Activated naive CD4-positive, alpha-beta T cell treated with anti-CD3 and anti-CD28 coated beads, Interleukin-2, amount 50 U/mL, for 72 hours (primary cell): ENCODE measurements at regions not wholly inside any gene's neighbourhood (a gene's known extent, or its start where the extent isn't known, plus 50 kb on each side); places are given as distances from the start of the nearest gene placed in this dataset.
A peak's percentile ranks its signal among the peaks of the same experiment; 100 is the strongest.
"Not testable (repeated sequence)": the region's sequence is repeated elsewhere in the genome, so short reads cannot be mapped to it uniquely, and the experiment has no call there.

Experiments used
- ATAC-seq, 2 donors: fragments of 150-1000 bp; cut with Tn5 transposase; 2 replicates each; pipeline ENCODE4 v1.10.0; 2021; ENCODE audit warnings: mild to moderate bottlenecking in 2 of 2, moderate library complexity in 2 of 2
- DNase-seq, 2 donors: peaks; one replicate each; pipeline ENCODE4 v3.0.0; 2021 to 2022; ENCODE audit warnings: low spot score in 2 of 2
- H3K27ac Mint-ChIP-seq, 2 donors: one replicate each; pipeline ENCODE4 v1.8.0; 2022; ENCODE audit warnings: mild to moderate bottlenecking in 2 of 2, mixed read lengths in 2 of 2
- H3K36me3 Mint-ChIP-seq, 2 donors: one replicate each; pipeline ENCODE4 v1.8.0; 2022; ENCODE audit warnings: mixed read lengths in 2 of 2
- H3K9me3 Mint-ChIP-seq, 2 donors: one replicate each; pipeline ENCODE4 v1.8.0; 2022; ENCODE audit warnings: mixed read lengths in 2 of 2

DNA sequence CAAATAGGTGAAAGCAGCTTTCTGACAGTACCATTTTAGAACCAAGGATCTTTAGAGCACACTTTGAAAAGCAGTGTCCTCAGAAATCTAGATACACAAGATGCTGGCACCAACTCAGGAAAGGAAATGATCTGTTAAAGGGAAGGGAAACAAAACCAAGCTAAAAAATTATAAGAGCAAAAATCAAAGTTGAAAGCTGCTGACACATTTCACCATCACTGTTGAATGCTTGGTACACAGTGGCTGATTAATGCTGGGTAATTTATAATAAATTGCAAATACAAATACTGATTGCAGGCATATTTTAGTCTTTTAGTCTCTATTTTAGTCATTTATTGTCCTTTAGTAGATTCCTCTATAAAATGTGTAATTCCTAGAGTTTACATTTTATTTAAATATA lies 1540.1 kb upstream of the PCDH10 start:
- peaks cover 5 to 9% of the 10 kb centered on the region in 2 donors for H3K9me3 Mint-ChIP-seq
- DNase-seq = no peak
- H3K36me3 Mint-ChIP-seq = no peaks in the 10 kb centered on the region
- no peak overlapping the region for H3K27ac Mint-ChIP-seq
- ATAC-seq = no peak

- H3K36me3 Mint-ChIP-seq, DNase-seq, H3K27ac Mint-ChIP-seq, H3K9me3 Mint-ChIP-seq, ATAC-seq: not testable (repeated sequence)
Observed at GRCh38 chr4:131610517-131610916, 1538.6 kb upstream of the PCDH10 start.

DNA sequence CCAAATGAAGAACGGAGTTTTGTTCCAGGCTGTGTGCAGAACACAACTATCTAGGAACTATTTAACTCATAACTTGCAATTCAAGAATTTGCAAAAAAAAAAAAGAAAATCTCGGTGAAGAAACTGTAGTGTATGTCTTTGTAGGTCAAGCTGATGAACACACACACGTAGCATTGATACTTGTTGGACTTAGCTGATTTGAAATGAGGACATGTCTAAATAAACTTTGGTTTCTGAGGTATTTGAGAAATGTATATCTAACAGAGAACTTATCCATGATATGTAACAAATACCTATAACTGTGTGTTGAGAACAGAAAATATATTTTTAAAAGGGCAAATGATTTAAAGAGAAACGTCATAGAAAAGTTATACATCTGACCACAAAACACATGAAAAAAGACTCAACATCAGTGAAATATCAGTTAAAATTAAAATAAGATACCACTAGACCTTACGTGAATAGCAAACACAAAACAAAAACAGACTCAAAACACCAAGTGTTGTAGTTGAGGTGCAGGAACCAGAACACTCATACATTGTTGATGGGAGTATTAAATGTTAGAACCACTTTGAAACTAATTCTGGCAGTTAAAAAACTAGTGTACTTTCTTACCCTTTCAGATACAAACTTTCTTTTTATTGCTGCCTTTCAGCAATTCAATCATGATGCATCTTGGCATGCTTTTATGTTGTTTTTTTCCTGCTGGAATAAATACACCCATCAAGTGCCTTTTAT lies 1535.8 kb upstream of the PCDH10 start:
- no peak overlapping the region for H3K27ac Mint-ChIP-seq
- DNase-seq (no peak), ATAC-seq (no peak)
- H3K36me3 Mint-ChIP-seq = no peaks in the 10 kb centered on the region
- peaks cover 5% of the 10 kb centered on the region in 2 donors for H3K9me3 Mint-ChIP-seq

GRCh38 chr4:131613824-131614216 lies 1535.3 kb upstream of the PCDH10 start:
- DNase-seq = no peak
- no peak overlapping the region for H3K27ac Mint-ChIP-seq
- no peak for ATAC-seq
- no peaks in the 10 kb centered on the region for H3K36me3 Mint-ChIP-seq
- peaks cover 5% of the 10 kb centered on the region in 2 donors for H3K9me3 Mint-ChIP-seq

DNA sequence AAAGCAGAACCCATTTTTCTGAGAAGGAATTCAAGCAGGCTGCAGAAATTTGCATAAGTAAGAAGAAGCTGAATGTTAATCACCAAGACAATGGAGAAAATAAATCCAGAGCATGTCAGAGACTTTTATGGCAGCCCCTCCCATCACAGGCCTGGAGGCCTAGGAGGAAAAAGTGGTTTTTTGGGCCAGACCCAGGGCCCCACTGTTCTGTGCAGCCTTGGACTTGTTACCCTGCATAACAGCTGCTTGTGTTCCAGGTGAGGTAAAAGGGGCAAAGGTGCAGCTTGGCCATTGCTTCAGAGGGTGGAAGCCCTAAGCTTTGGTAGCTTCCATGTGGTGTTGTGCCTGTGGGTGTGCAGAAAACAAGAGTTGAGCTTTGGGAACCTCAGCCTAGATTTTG lies 1516.2 kb upstream of the PCDH10 start:
- no peak for ATAC-seq
- DNase-seq = no peak
- Mint-ChIP-seq H3K27ac (no peak overlapping the region), H3K36me3 (peaks cover 0 to 12% of the 10 kb centered on the region in 2 donors), H3K9me3 (peaks cover 16 to 21% of the 10 kb centered on the region in 2 donors)

GRCh38 chr4:131635191-131635590 lies 1513.9 kb upstream of the PCDH10 start:
- Mint-ChIP-seq H3K27ac (no peak overlapping the region), H3K36me3 (peaks cover 0 to 13% of the 10 kb centered on the region in 2 donors), H3K9me3 (peaks cover 22 to 34% of the 10 kb centered on the region in 2 donors)
- DNase-seq (no peak), ATAC-seq (no peak)

DNA sequence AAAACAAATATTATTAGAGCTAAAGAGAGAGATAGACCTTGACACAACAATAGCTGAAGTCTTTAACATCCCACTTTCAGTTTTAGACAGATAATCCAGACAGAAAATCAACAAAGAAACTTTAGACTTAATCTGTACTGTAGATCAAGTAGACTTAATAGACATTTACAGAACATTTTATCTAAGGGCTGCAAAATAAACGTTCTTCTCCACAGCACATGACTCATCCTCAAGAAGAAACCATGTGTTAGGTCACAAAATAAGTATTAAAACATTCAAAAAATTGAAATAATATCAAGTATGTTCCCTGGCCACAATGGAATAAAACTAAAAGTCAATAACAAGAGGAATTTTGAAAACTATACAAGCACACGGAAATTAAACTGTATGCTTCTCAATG lies 1510.3 kb upstream of the PCDH10 start:
- no peak for ATAC-seq
- peaks cover 0 to 13% of the 10 kb centered on the region in 2 donors for H3K36me3 Mint-ChIP-seq
- peaks cover 30 to 37% of the 10 kb centered on the region in 2 donors for H3K9me3 Mint-ChIP-seq
- DNase-seq = no peak
- H3K27ac Mint-ChIP-seq = no peak overlapping the region

DNA sequence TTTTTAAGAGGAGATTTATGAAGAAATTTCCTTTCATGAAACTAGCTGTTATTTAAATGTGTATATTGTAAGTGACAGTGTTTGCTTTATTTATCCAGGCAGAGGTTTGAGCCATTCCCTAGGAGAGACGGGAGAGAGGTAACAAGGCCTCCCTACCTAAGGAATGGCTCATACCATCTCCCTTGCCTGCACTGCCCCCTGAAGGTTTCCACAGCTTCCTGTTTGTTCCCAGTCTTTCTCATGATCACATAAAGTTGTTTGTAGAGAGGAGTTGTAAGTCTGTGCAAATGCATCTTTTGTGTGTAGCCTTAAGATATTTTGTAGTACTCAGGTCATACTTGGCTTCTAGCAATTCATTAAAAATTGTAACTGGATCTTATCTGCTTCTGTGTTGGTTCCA lies 1504.5 kb upstream of the PCDH10 start:
- ATAC-seq (no peak), DNase-seq (no peak)
- H3K36me3 Mint-ChIP-seq = no peaks in the 10 kb centered on the region
- peaks cover 8 to 13% of the 10 kb centered on the region in 2 donors for H3K9me3 Mint-ChIP-seq
- H3K27ac Mint-ChIP-seq = no peak overlapping the region

DNA sequence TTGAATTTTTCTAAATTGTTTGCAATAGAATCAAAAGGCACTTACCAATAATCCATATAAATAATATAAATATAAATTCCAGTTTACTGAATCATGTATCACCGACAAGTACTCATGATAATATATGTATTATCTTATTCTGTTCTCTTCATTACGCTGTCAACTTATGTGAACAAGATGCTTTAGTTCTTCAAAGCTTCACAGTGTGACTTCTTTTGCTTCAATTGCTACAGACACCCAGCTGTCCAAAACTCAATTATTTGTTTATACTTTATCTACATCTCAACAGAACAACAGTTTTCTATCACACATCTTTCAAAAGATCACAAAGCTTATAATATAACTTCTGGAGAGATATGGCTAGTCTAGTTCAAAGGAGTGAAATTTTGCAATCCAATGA lies 1499.9 kb upstream of the PCDH10 start:
- ATAC-seq (no peak), DNase-seq (no peak)
- no peaks in the 10 kb centered on the region for H3K36me3 Mint-ChIP-seq
- peaks cover 6 to 10% of the 10 kb centered on the region in 2 donors for H3K9me3 Mint-ChIP-seq
- H3K27ac Mint-ChIP-seq = no peak overlapping the region

DNA sequence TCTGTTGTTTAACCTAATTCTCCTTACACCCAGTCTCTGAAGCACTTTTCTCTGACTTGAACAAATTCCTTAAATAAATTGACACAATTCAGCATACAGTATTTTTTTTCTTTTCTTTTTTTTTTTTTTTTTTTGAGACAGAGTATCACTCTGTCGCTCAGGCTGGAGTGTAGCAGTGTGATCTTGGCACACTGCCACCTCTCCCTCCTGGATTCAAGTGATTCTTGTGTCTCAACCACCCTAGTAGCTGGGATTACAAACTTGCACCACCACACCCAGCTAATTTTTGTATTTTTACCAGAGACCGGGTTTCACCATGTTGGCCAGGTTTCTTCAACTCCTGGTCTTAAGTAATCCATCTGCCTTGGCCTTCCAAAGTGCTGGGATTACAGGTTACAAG lies 1498.1 kb upstream of the PCDH10 start:
- Mint-ChIP-seq H3K36me3 (no peaks in the 10 kb centered on the region), H3K9me3 (peaks cover 5 to 6% of the 10 kb centered on the region in 2 donors), H3K27ac (no peak overlapping the region)
- ATAC-seq = no peak
- no peak for DNase-seq

DNA sequence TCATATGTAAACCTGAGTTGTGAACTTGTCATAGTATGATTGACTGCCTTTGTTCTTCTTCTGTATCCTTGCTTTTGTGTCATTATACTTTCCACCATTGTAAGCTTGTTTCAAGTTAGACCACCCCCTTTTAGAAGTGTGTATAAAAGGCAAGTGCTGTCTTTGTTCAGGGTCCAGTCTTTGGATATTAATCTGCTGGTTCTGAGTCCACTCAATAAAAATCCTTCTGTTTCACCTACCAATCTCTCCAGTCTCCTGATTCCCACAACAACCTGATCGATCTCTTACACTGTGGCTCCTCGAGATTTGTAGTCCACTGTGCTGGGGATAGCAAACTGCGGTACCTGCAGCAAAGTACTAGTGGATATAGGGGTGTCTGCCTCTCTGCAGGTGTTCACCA lies 1465.8 kb upstream of the PCDH10 start:
- H3K9me3 Mint-ChIP-seq = peaks cover 17 to 19% of the 10 kb centered on the region in 2 donors
- not testable (repeated sequence) for H3K27ac Mint-ChIP-seq, ATAC-seq, DNase-seq, H3K36me3 Mint-ChIP-seq

- no peak for ATAC-seq
- H3K27ac Mint-ChIP-seq = no peak overlapping the region
- DNase-seq = no peak
- peaks cover 0 to 6% of the 10 kb centered on the region in 2 donors for H3K36me3 Mint-ChIP-seq
- H3K9me3 Mint-ChIP-seq = peaks cover 9 to 13% of the 10 kb centered on the region in 2 donors
Observed at GRCh38 chr4:131721883-131722282, 1427.2 kb upstream of the PCDH10 start.

DNA sequence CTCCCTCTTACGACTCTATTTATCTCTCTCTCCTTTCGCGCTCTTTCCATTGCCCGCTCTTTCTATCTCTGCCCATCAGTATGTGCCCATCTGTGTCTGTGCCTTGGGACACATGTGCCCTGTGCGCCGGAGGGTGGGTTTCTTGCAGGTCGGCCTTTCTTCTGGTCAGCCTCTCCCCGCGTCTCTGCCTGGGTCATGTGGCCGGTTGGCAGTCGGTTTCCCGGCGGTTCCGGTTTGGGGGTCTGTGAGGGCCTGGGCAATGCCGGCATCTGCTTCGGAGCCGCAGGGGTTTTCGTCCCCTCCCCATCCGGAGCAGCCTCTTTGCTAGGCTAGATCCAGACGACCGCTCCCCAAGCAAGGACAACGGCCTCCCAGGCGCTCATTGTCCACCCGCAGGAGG lies 1426.0 kb upstream of the PCDH10 start:
- H3K9me3 Mint-ChIP-seq = peaks cover 9 to 13% of the 10 kb centered on the region in 2 donors
- H3K36me3 Mint-ChIP-seq, H3K27ac Mint-ChIP-seq, DNase-seq, ATAC-seq: not testable (repeated sequence)

DNA sequence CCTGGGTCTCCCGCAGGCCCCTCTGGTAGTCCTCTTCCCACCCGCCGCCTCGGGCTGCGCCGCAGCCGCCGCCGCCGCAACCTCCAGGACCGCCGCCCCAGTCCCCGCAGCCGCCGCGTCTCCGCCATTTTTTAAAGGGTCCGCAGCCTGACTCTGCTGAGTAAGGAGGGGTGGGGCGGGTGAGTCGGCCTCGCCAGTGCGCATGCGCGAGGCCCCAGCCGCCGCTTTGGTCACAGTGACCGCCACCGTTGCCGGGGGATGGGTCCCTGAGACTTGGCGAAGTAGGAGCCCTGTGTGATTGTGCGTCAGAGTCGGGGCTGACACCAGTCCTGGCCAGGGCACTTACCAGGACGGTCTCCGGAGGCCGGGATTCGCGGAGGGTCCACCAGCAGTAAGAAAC lies 1424.2 kb upstream of the PCDH10 start:
- not testable (repeated sequence) for H3K27ac Mint-ChIP-seq, H3K36me3 Mint-ChIP-seq, ATAC-seq
- peak in 1 of 2 donors; percentile 17 for DNase-seq
- peaks cover 9 to 13% of the 10 kb centered on the region in 2 donors for H3K9me3 Mint-ChIP-seq

- H3K36me3 Mint-ChIP-seq, H3K27ac Mint-ChIP-seq, ATAC-seq, DNase-seq: not testable (repeated sequence)
- H3K9me3 Mint-ChIP-seq = peaks cover 9 to 13% of the 10 kb centered on the region in 2 donors
Observed at GRCh38 chr4:131725521-131725920, 1423.6 kb upstream of the PCDH10 start.

GRCh38 chr4:131726940-131727339 lies 1422.2 kb upstream of the PCDH10 start:
- DNase-seq, H3K27ac Mint-ChIP-seq, ATAC-seq, H3K36me3 Mint-ChIP-seq: not testable (repeated sequence)
- peaks cover 9 to 13% of the 10 kb centered on the region in 2 donors for H3K9me3 Mint-ChIP-seq

DNA sequence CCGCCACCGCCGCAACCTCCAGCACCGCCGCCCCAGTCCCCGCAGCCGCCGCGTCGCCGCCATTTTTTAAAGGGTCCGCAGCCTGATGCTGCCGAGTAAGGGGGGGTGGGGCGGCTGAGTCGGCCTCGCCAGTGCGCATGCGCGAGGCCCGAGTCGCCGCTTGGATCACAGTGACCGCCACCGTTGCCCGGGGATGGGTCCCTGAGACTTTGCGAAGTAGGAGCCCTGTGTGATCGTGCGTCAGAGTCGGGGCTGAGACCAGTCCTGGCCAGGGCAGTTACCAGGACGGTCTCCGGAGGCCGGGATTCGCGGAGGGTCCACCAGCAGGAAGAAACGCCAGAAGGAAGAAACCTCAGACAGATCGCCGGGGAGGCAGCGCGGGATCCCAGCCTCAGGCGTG lies 1421.7 kb upstream of the PCDH10 start:
- not testable (repeated sequence) for DNase-seq, H3K27ac Mint-ChIP-seq
- H3K9me3 Mint-ChIP-seq = peaks cover 7 to 13% of the 10 kb centered on the region in 2 donors

GRCh38 chr4:131729205-131729604 lies 1419.9 kb upstream of the PCDH10 start:
- not testable (repeated sequence) for ATAC-seq, H3K27ac Mint-ChIP-seq, DNase-seq, H3K36me3 Mint-ChIP-seq, H3K9me3 Mint-ChIP-seq

More for the DNA sequence above, 1421.7 kb upstream of the PCDH10 start:
- not testable (repeated sequence) for ATAC-seq, H3K36me3 Mint-ChIP-seq
